ENCODE measurements at regions not wholly inside any gene's neighbourhood (a gene's known extent, or its start where the extent isn't known, plus 50 kb on each side); places are given as distances from the start of the nearest gene placed in this dataset.

- DNase-seq (no peak), FAIRE-seq (no peak), ATAC-seq (no peak)
- Histone ChIP-seq H3K27ac (no peak overlapping the region), H3K4me1 (no peaks in the 10 kb centered on the region), H3K27me3 (no peaks in the 10 kb centered on the region), H3K4me3 (no peak overlapping the region), H3K9me3 (no peaks in the 10 kb centered on the region), H3K36me3 (no peaks in the 10 kb centered on the region)
- intact Hi-C loops (cut with DNase I): no loop called here
- WGBS, 2 donors: 63 to 81% methylated on average over 3 of the region's 3 CpGs
- TF ChIP-seq, protein P1, sequence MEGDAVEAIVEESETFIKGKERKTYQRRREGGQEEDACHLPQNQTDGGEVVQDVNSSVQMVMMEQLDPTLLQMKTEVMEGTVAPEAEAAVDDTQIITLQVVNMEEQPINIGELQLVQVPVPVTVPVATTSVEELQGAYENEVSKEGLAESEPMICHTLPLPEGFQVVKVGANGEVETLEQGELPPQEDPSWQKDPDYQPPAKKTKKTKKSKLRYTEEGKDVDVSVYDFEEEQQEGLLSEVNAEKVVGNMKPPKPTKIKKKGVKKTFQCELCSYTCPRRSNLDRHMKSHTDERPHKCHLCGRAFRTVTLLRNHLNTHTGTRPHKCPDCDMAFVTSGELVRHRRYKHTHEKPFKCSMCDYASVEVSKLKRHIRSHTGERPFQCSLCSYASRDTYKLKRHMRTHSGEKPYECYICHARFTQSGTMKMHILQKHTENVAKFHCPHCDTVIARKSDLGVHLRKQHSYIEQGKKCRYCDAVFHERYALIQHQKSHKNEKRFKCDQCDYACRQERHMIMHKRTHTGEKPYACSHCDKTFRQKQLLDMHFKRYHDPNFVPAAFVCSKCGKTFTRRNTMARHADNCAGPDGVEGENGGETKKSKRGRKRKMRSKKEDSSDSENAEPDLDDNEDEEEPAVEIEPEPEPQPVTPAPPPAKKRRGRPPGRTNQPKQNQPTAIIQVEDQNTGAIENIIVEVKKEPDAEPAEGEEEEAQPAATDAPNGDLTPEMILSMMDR (IDR thresholded peaks at IDR 0.05): no peak
Observed at GRCh38 chr10:52663161-52663560, 109.4 kb downstream of the MBL2 start.

- 60 to 78% methylated on average over 3 of the region's 3 CpGs for WGBS, 2 donors
- intact Hi-C loops (cut with DNase I): no loop called here
- no peak overlapping the region for H3K27ac ChIP-seq
- no peaks in the 10 kb centered on the region for H3K27me3 ChIP-seq
- ATAC-seq: no peak
- no peak for FAIRE-seq
- H3K9me3 ChIP-seq: no peaks in the 10 kb centered on the region
- TF ChIP-seq, protein P1 (IDR thresholded peaks at IDR 0.05): no peak
- DNase-seq: no peak
- H3K4me3 ChIP-seq: no peak overlapping the region
- no peaks in the 10 kb centered on the region for H3K36me3 ChIP-seq
- H3K4me1 ChIP-seq: no peaks in the 10 kb centered on the region
Observed at GRCh38 chr10:52664629-52665028, 108.0 kb downstream of the MBL2 start.

DNA sequence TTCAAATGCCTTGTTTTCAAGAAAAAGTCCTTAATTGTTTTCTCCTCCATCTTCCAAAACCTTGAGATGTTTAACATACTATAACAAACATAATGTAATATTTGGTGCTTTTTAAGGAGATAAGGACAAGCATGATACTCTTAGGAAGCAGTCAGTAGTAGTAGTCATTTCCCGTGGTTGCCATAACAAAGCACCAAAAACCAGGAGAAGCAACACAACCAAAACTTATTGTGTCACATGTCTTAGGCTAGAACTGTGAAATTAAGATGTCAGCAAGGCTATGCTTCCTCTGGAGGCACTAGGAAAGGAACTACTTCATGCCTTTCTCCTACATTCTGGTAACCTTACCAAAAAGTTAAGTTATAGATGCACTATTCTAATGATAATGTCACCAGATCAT, 106.8 kb downstream of the MBL2 start:
- Histone ChIP-seq H3K9me3 (no peaks in the 10 kb centered on the region), H3K4me3 (no peak overlapping the region), H3K27me3 (no peaks in the 10 kb centered on the region), H3K4me1 (no peaks in the 10 kb centered on the region), H3K27ac (no peak overlapping the region), H3K36me3 (no peaks in the 10 kb centered on the region)
- WGBS, 2 donors: 82 to 90% methylated on average over 1 of the region's 1 CpG
- intact Hi-C loops (cut with DNase I): no loop called here
- DNase-seq (no peak), FAIRE-seq (no peak), ATAC-seq (no peak)
- TF ChIP-seq, protein P1 (IDR thresholded peaks at IDR 0.05): no peak

- FAIRE-seq (no peak), ATAC-seq (no peak), DNase-seq (no peak)
- intact Hi-C loops (cut with DNase I): no loop called here
- Histone ChIP-seq H3K36me3 (no peaks in the 10 kb centered on the region), H3K4me1 (no peaks in the 10 kb centered on the region), H3K27ac (no peak overlapping the region), H3K27me3 (no peaks in the 10 kb centered on the region), H3K4me3 (no peak overlapping the region), H3K9me3 (no peaks in the 10 kb centered on the region)
- 62 to 81% methylated on average over 1 of the region's 1 CpG for WGBS, 2 donors
- TF ChIP-seq, protein P1 (IDR thresholded peaks at IDR 0.05): no peak
Observed at GRCh38 chr10:52666931-52667330, 105.7 kb downstream of the MBL2 start.

DNA sequence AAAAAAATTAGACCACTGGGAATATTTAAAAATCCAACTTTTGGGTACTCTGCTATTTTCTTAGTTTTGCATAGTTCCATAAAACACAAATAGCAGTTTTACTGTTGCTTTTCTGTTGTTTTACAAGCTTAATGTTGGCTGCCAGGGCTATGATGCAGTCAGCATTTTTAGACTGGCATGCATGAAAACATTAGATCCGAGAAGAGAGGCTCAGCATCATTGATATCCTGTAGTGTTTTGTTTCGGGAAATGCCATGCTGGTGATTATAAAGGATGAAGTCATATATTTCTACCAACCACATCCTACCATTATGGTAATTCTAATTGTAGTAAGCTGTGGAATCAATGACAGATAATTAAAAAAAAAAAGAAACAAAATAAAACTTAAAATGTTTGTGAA, 104.6 kb downstream of the MBL2 start:
- TF ChIP-seq, protein P1 (IDR thresholded peaks at IDR 0.05): no peak
- WGBS, 2 donors: 58 to 74% methylated on average over 2 of the region's 2 CpGs

More for the DNA sequence above, 104.6 kb downstream of the MBL2 start:
- Histone ChIP-seq H3K36me3 (no peaks in the 10 kb centered on the region), H3K9me3 (no peaks in the 10 kb centered on the region), H3K27ac (no peak overlapping the region), H3K4me1 (no peaks in the 10 kb centered on the region), H3K4me3 (no peak overlapping the region), H3K27me3 (no peaks in the 10 kb centered on the region)
- ATAC-seq (no peak), FAIRE-seq (no peak), DNase-seq (no peak)
- intact Hi-C loops (cut with DNase I): no loop called here

Measured in pancreas (tissue), 10 donors.